Stimulated activated CD8-positive, alpha-beta memory T cell treated with anti-CD3 and anti-CD28 coated beads, Interleukin-12 subunit alpha, Interleukin-12 subunit beta, amount 100 ng/mL, for 4 hours (primary cell): ENCODE measurements at regions not wholly inside any gene's neighbourhood (a gene's known extent, or its start where the extent isn't known, plus 50 kb on each side); places are given as distances from the start of the nearest gene placed in this dataset.

ENCODE experiments used
- DNase-seq: peaks from one replicate; pipeline ENCODE4 v3.0.0-alpha.2; 2020; ENCODE audit warnings: low read depth

- no peak for DNase-seq
Observed at GRCh38 chr2:213202011-213202410, 50.6 kb upstream of the IKZF2 start.

GRCh38 chr2:213205944-213206343, 54.5 kb upstream of the IKZF2 start:
- no peak for DNase-seq

GRCh38 chr2:213213186-213213585, 61.8 kb upstream of the IKZF2 start:
- DNase-seq = no peak

GRCh38 chr2:213214209-213214608, 62.8 kb upstream of the IKZF2 start:
- no peak for DNase-seq

GRCh38 chr2:213216461-213216860, 65.0 kb upstream of the IKZF2 start:
- no peak for DNase-seq

GRCh38 chr2:213219816-213220215, 64.4 kb upstream of the SPAG16 start:
- DNase-seq = no peak

- no peak for DNase-seq
Observed at GRCh38 chr2:213220967-213221603, 63.2 kb upstream of the SPAG16 start.

- no peak for DNase-seq
Observed at GRCh38 chr2:213221957-213222356, 62.3 kb upstream of the SPAG16 start.

- DNase-seq = no peak
Observed at GRCh38 chr2:213224366-213224765, 59.9 kb upstream of the SPAG16 start.

- no peak for DNase-seq
Observed at GRCh38 chr2:213225866-213226265, 58.4 kb upstream of the SPAG16 start.

- DNase-seq = no peak
Observed at GRCh38 chr2:213227458-213227857, 56.8 kb upstream of the SPAG16 start.

GRCh38 chr2:213228638-213229037, 55.6 kb upstream of the SPAG16 start:
- DNase-seq = no peak

- no peak for DNase-seq
Observed at GRCh38 chr2:213229814-213230213, 54.5 kb upstream of the SPAG16 start.

GRCh38 chr2:213231966-213232365, 52.3 kb upstream of the SPAG16 start:
- no peak for DNase-seq

GRCh38 chr2:213232649-213233437, 51.4 kb upstream of the SPAG16 start:
- peak; percentile 20 for DNase-seq

GRCh38 chr2:213233438-213234330, 50.6 kb upstream of the SPAG16 start:
- DNase-seq = no peak
